ENCODE measurements at regions not wholly inside any gene's neighbourhood (a gene's known extent, or its start where the extent isn't known, plus 50 kb on each side); places are given as distances from the start of the nearest gene placed in this dataset.

DNA sequence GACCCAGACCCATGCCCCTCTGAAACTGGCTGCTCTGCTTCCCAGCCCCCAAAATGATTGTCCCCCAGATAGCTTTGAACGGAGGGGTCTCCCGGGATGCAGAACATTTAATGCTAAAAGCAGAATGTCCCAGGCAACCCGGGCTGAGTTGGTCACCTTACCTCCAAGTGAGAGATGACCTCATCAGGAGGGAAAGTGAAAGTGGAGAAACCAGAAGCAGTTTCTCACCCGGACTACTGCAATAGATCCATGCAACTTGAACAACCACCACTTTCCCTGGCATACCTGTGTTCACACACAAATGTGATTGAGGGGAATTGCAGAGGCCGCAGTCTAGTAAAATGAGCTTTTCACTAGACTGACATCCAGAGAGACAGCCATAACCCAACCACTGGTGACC is 75.3 kb upstream of the NPAS2 start:
- 38% methylated on average over 5 of the region's 5 CpGs for WGBS (ENCODE audit: insufficient coverage, insufficient replicate concordance, low lambda C conversion rate, missing lambda C conversion rate)
- BruUV-seq (replicated peaks): no TSS peak
- Histone ChIP-seq H3K4me3 (no peak overlapping the region), H3K27me3 (replicated peaks in 1 of 2; ENCODE audit: control insufficient read depth in 2 of 2, insufficient read depth in 2 of 2, low read length in 1 of 2) (no peaks in the 10 kb centered on the region; a peak in 1 of 4 replicates), H3K4me1 (ENCODE audit: control insufficient read depth, insufficient read depth, low read length) (no peaks in the 10 kb centered on the region), H3K4me2 (ENCODE audit: control insufficient read depth, insufficient read depth) (no peak overlapping the region), H3K9ac (ENCODE audit: control insufficient read depth, insufficient read depth, low read length) (no peak overlapping the region), H3K27ac (ENCODE audit: control insufficient read depth, insufficient read depth) (no peak overlapping the region), H3K9me3 (replicated peaks; ENCODE audit: control insufficient read depth, insufficient read depth, low read length) (no peaks in the 10 kb centered on the region), H2AFZ (ENCODE audit: control insufficient read depth, low read depth, low read length) (no peak overlapping the region), H3K79me2 (ENCODE audit: control insufficient read depth, insufficient read depth, low read length) (no peaks in the 10 kb centered on the region), H3K36me3 (ENCODE audit: control insufficient read depth in 2 of 2, insufficient read depth in 2 of 2, low read length in 1 of 2) (no peaks in the 10 kb centered on the region), H4K20me1 (ENCODE audit: control insufficient read depth, insufficient read depth) (no peaks in the 10 kb centered on the region)
- in situ Hi-C loops (cut with MboI) (no loop called here), intact Hi-C loops (cut with micrococcal nuclease; ENCODE audit: unreplicated experiment) (no loop called here)
- POLR2A ChIA-PET: no interaction called here
- no peak for TF ChIP-seq MYB (IDR thresholded peaks at IDR 0.05; ENCODE audit: borderline replicate concordance, low read depth, low read length)
- TF ChIP-seq SUZ12 (IDR thresholded peaks at IDR 0.05; ENCODE audit: unreplicated experiment): no peak
- no peak for TF ChIP-seq SUPT20H (IDR thresholded peaks at IDR 0.05; ENCODE audit: borderline replicate concordance, control insufficient read depth, low read depth, low read length)
- ATAC-seq: no peak
- RAD21 ChIA-PET (ENCODE audit: unreplicated experiment): no interaction called here
- CTCF ChIA-PET: no interaction called here
- no peak for FAIRE-seq
- DNase-seq (ENCODE audit: low read depth, low spot score): no peak
- SMC1A ChIA-PET (ENCODE audit: uncharacterized antibody, unreplicated experiment): no interaction called here

- Histone ChIP-seq H3K79me2 (ENCODE audit: control insufficient read depth, insufficient read depth, low read length) (no peaks in the 10 kb centered on the region), H3K4me1 (ENCODE audit: control insufficient read depth, insufficient read depth, low read length) (no peaks in the 10 kb centered on the region), H2AFZ (ENCODE audit: control insufficient read depth, low read depth, low read length) (no peak overlapping the region), H3K9me3 (replicated peaks; ENCODE audit: control insufficient read depth, insufficient read depth, low read length) (no peaks in the 10 kb centered on the region), H3K4me3 (no peak overlapping the region), H3K4me2 (ENCODE audit: control insufficient read depth, insufficient read depth) (no peak overlapping the region), H3K27me3 (replicated peaks in 1 of 2; ENCODE audit: control insufficient read depth in 2 of 2, insufficient read depth in 2 of 2, low read length in 1 of 2) (no peaks in the 10 kb centered on the region; a peak in 1 of 4 replicates), H3K36me3 (ENCODE audit: control insufficient read depth in 2 of 2, insufficient read depth in 2 of 2, low read length in 1 of 2) (no peaks in the 10 kb centered on the region), H3K9ac (ENCODE audit: control insufficient read depth, insufficient read depth, low read length) (no peak overlapping the region), H4K20me1 (ENCODE audit: control insufficient read depth, insufficient read depth) (no peaks in the 10 kb centered on the region), H3K27ac (ENCODE audit: control insufficient read depth, insufficient read depth) (no peak overlapping the region)
- no peak for DNase-seq (ENCODE audit: low read depth, low spot score)
- ChIA-PET CTCF (no interaction called here), POLR2A (no interaction called here), SMC1A (ENCODE audit: uncharacterized antibody, unreplicated experiment) (no interaction called here), RAD21 (ENCODE audit: unreplicated experiment) (no interaction called here)
- intact Hi-C loops (cut with micrococcal nuclease; ENCODE audit: unreplicated experiment): no loop called here
- FAIRE-seq: no peak
- ATAC-seq: no peak
- 38% methylated on average over 5 of the region's 5 CpGs for WGBS (ENCODE audit: insufficient coverage, insufficient replicate concordance, low lambda C conversion rate, missing lambda C conversion rate)
- in situ Hi-C loops (cut with MboI): no loop called here
- BruUV-seq (replicated peaks): no TSS peak
- TF ChIP-seq ZBTB40 (IDR thresholded peaks at IDR 0.05; ENCODE audit: borderline replicate concordance) (no peak), JUNB (IDR thresholded peaks at IDR 0.05) (no peak), BACH1 (IDR thresholded peaks at IDR 0.05; ENCODE audit: borderline replicate concordance) (no peak), EGR1 (IDR thresholded peaks at IDR 0.05; ENCODE audit: borderline replicate concordance in 1 of 2, low read depth in 2 of 2, low read length in 2 of 2) (no peak), ESRRA (IDR thresholded peaks at IDR 0.05; ENCODE audit: low read length) (no peak), RB1 (IDR thresholded peaks at IDR 0.05; ENCODE audit: borderline replicate concordance) (no peak), EP300 (IDR thresholded peaks at IDR 0.05; ENCODE audit: borderline replicate concordance in 1 of 2, control insufficient read depth in 1 of 2, low read depth in 2 of 2, low read length in 2 of 2) (no peak), RUNX3 (IDR thresholded peaks at IDR 0.05; ENCODE audit: low read length) (no peak), FOXM1 (IDR thresholded peaks at IDR 0.05; ENCODE audit: low read depth, low read length) (no peak), POLR2A (IDR thresholded peaks at IDR 0.05; ENCODE audit: low read depth, low read length) (no peak)
- TF ChIP-seq, protein P1, sequence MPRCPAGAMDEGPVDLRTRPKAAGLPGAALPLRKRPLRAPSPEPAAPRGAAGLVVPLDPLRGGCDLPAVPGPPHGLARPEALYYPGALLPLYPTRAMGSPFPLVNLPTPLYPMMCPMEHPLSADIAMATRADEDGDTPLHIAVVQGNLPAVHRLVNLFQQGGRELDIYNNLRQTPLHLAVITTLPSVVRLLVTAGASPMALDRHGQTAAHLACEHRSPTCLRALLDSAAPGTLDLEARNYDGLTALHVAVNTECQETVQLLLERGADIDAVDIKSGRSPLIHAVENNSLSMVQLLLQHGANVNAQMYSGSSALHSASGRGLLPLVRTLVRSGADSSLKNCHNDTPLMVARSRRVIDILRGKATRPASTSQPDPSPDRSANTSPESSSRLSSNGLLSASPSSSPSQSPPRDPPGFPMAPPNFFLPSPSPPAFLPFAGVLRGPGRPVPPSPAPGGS (IDR thresholded peaks at IDR 0.05; ENCODE audit: borderline replicate concordance, insufficient read depth, low read depth, low read length, poor library complexity, severe bottlenecking): no peak
These were observed 74.3 kb upstream of the NPAS2 start for GRCh38 chr2:100745604-100746003.

Measured in GM12878 (cell line).